ENCODE measurements at regions not wholly inside any gene's neighbourhood (a gene's known extent, or its start where the extent isn't known, plus 50 kb on each side); places are given as distances from the start of the nearest gene placed in this dataset.

GRCh38 chr15:62558640-62559380 lies 393.7 kb upstream of the C2CD4B start:
- DNase-seq, result peak; percentile 11

- DNase-seq, result no peak
Observed at GRCh38 chr15:62559381-62559733, 394.3 kb upstream of the C2CD4B start.

GRCh38 chr15:62561059-62561519 lies 396.0 kb upstream of the C2CD4B start:
- no peak for DNase-seq

GRCh38 chr15:62561571-62561970 lies 396.5 kb upstream of the C2CD4B start:
- DNase-seq, result no peak

GRCh38 chr15:62564886-62565633 lies 400.0 kb upstream of the C2CD4B start:
- no peak for DNase-seq

- no peak for DNase-seq
Observed at GRCh38 chr15:62565634-62566026, 400.5 kb upstream of the C2CD4B start.

- DNase-seq, result no peak
Observed at GRCh38 chr15:62566248-62566647, 401.2 kb upstream of the C2CD4B start.

GRCh38 chr15:62567501-62567900 lies 402.4 kb upstream of the C2CD4B start:
- DNase-seq, result no peak

GRCh38 chr15:62568004-62568403 lies 402.9 kb upstream of the C2CD4B start:
- DNase-seq, result no peak

- no peak for DNase-seq
Observed at GRCh38 chr15:62568702-62569101, 403.6 kb upstream of the C2CD4B start.

GRCh38 chr15:62569460-62570404 lies 404.6 kb upstream of the C2CD4B start:
- no peak for DNase-seq

- DNase-seq, result no peak
Observed at GRCh38 chr15:62570405-62570783, 405.3 kb upstream of the C2CD4B start.

GRCh38 chr15:62571072-62571471 lies 406.0 kb upstream of the C2CD4B start:
- DNase-seq, result no peak

GRCh38 chr15:62572797-62573196 lies 407.7 kb upstream of the C2CD4B start:
- no peak for DNase-seq

GRCh38 chr15:62573876-62574275 lies 408.8 kb upstream of the C2CD4B start:
- DNase-seq, result no peak

- no peak for DNase-seq
Observed at GRCh38 chr15:62578546-62578945, 413.5 kb upstream of the C2CD4B start.

GRCh38 chr15:62578960-62579359 lies 413.9 kb upstream of the C2CD4B start:
- DNase-seq, result no peak

- DNase-seq, result no peak
Observed at GRCh38 chr15:62579842-62580241, 414.8 kb upstream of the C2CD4B start.

GRCh38 chr15:62582580-62582979 lies 417.5 kb upstream of the C2CD4B start:
- DNase-seq, result no peak

GRCh38 chr15:62584301-62585235 lies 419.5 kb upstream of the C2CD4B start:
- DNase-seq, result no peak

GRCh38 chr15:62588938-62589670 lies 424.0 kb upstream of the C2CD4B start:
- no peak for DNase-seq
